ENCODE measurements at regions not wholly inside any gene's neighbourhood (a gene's known extent, or its start where the extent isn't known, plus 50 kb on each side); places are given as distances from the start of the nearest gene placed in this dataset.
A peak's percentile ranks its signal among the peaks of the same experiment; 100 is the strongest.

DNA sequence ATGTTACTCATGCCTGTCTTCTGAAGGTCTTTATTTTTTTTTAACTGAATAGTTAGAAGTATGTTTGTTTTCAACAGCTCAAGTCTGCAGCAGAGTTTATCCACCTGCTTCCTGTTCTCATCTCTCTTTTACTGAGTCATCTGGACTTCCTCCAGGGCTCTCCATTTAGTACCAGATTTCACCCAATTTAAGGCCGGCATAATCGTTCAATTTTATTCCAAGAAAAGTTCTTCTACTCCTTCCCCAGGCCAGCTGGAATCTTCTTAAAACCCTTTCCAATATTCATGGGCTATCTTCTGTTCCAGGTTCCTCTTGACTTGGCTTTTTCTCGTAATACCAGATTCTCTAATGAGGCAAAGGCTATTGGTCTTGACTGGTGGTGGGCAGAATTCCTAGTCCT lies 79.0 kb upstream of the LAMA2 start:
- H3K4me3 ChIP-seq (ENCODE audit: low read depth, low read length), result no peak overlapping the region
- TF ChIP-seq, protein P1, sequence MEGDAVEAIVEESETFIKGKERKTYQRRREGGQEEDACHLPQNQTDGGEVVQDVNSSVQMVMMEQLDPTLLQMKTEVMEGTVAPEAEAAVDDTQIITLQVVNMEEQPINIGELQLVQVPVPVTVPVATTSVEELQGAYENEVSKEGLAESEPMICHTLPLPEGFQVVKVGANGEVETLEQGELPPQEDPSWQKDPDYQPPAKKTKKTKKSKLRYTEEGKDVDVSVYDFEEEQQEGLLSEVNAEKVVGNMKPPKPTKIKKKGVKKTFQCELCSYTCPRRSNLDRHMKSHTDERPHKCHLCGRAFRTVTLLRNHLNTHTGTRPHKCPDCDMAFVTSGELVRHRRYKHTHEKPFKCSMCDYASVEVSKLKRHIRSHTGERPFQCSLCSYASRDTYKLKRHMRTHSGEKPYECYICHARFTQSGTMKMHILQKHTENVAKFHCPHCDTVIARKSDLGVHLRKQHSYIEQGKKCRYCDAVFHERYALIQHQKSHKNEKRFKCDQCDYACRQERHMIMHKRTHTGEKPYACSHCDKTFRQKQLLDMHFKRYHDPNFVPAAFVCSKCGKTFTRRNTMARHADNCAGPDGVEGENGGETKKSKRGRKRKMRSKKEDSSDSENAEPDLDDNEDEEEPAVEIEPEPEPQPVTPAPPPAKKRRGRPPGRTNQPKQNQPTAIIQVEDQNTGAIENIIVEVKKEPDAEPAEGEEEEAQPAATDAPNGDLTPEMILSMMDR (IDR thresholded peaks at IDR 0.05; ENCODE audit: insufficient read depth, low read depth, low read length), result no peak
- peak; percentile 49 for DNase-seq (ENCODE audit: low read depth)

DNA sequence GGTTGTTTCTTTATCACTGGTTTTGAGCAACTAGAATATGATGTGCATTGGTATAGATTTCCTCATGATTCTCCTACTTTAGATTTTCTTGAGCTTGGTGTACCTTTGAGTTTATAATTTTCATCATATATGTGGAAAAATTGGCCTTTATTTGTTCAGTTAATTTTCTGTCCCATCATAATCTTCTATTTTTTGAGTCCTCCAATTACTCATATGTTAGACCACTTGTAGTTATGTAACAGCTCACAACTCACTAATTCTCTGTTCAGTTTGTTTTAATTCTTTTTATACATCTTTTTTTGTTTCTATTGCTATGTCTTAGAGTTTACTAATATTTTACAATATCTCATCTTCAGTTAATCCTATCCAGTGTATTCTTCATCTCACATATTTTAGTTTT lies 81.3 kb upstream of the LAMA2 start:
- TF ChIP-seq, protein P1 (IDR thresholded peaks at IDR 0.05; ENCODE audit: insufficient read depth, low read depth, low read length), result no peak
- H3K4me3 ChIP-seq (ENCODE audit: low read depth, low read length), result no peak overlapping the region
- DNase-seq (ENCODE audit: low read depth), result no peak

DNA sequence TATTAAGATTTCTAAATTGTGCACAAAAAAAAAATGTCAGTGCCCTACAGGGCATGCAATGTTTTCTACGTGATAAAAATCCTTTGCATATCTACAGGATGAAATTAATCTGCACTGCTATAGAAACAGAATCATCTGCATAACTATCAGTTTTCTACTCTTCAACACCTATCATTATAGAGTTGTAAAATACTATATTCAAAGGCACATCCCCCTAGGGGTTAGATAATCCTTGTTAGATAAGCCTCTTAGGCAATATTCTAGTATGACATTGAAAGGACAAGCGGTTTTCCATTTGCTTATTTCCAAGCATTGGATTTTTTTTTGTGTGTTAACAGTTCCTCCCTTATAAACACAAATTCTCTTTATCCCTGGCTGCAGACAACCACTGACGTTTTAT lies 98.7 kb upstream of the LAMA2 start:
- TF ChIP-seq, protein P1 (IDR thresholded peaks at IDR 0.05; ENCODE audit: insufficient read depth, low read depth, low read length), result no peak
- no peak overlapping the region for H3K4me3 ChIP-seq (ENCODE audit: low read depth, low read length)
- no peak for DNase-seq (ENCODE audit: low read depth)

DNA sequence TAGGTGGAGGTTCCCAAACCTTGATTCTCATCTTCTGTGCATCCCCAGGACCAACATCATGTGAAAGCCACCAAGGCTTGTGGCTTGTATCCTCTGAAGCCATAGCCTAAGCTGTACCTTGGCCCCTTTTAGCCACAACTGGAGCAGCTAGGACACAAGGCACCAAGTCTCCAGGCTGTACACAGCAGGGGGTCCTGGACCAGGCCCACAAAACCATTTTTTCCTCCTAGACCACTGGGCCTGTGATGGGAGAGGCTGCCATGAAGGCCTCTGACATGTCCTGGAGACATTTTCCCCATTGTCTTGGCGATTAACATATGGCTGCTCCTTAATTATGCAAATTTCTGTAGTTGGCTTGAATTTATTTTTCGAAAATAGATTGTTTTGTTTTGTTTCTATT lies 114.8 kb upstream of the LAMA2 start:
- no peak overlapping the region for H3K4me3 ChIP-seq (ENCODE audit: low read depth, low read length)
- DNase-seq (ENCODE audit: low read depth), result no peak
- TF ChIP-seq, protein P1 (IDR thresholded peaks at IDR 0.05; ENCODE audit: insufficient read depth, low read depth, low read length), result no peak

DNA sequence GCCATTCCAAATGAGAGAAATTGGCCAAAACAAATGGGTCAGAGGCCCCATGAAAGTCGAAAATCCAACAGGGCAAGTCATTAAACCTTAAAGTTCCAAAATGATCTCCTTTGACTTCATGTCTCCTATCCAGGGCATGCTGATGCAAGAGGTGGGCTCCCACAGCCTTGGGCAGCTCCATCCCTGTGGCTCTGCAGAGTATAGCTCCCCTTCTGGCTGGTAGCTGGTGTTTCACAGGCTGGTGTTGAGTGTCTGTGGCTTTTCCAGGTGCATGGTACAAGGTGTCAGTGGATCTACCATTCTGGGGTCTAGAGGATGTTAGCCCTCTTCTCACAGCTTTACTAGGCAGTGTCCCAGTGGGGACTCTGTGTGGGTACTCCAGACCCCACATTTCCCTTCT lies 115.2 kb upstream of the LAMA2 start:
- no peak for DNase-seq (ENCODE audit: low read depth)
- H3K4me3 ChIP-seq (ENCODE audit: low read depth, low read length), result no peak overlapping the region
- TF ChIP-seq, protein P1 (IDR thresholded peaks at IDR 0.05; ENCODE audit: insufficient read depth, low read depth, low read length), result no peak

DNA sequence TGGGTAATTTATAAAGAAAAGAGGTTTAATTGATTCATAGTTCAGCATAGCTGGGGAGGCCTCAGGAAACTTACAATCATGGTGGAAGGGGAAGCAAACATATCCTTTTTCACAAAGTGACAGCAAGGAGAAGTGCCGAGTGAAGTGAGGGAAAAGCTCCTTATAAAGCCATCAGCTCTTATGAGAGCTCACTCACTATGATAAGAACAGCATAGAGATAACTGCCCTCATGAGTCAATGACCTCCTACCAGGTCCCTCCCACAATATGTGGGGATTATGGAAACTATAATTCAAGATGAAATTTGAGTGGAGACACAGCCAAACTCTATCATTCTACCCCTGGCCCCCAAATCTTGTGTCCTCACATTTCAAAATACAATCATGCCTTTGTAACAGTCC lies 115.8 kb upstream of the LAMA2 start:
- H3K4me3 ChIP-seq (ENCODE audit: low read depth, low read length), result no peak overlapping the region
- TF ChIP-seq, protein P1 (IDR thresholded peaks at IDR 0.05; ENCODE audit: insufficient read depth, low read depth, low read length), result no peak
- DNase-seq (ENCODE audit: low read depth), result no peak

DNA sequence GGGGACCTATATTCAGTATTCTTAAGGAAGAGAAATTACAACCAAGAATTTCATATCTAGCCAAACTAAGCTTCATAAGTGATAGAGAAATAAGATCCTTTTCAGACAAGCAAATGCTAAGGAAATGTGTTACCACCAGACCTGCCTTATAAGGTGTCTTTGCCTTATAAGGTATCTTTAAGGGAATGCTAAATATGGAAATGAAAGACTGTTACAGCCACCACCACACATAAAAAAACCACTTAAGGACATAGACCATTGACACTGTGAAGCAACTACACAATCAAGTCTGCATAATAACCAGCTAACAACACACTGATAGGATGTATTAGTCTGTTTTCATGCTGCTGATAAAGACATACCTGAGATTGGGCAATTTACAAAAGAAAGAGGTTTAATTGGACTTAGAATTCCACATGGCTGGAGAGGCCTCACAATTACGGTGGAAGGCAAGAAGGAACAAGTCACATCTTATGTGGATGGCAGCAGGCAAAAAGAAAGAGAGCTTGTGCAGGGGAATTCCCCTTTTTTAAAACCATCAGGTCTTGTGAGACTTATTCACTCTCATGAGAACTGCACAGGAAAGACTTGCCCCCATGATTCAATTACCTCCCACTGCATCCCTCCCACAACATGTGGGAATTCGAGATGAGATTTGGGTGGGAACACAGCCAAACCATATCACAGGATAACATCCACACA lies 119.2 kb upstream of the LAMA2 start:
- no peak overlapping the region for H3K4me3 ChIP-seq (ENCODE audit: low read depth, low read length)
- no peak for DNase-seq (ENCODE audit: low read depth)
- TF ChIP-seq, protein P1 (IDR thresholded peaks at IDR 0.05; ENCODE audit: insufficient read depth, low read depth, low read length), result no peak
